Astrocyte (in vitro differentiated cells and primary cell): ENCODE measurements at regions not wholly inside any gene's neighbourhood (a gene's known extent, or its start where the extent isn't known, plus 50 kb on each side); places are given as distances from the start of the nearest gene placed in this dataset.

Experiments
- EZH2 ChIP-seq: IDR thresholded peaks from 2 replicates; pipeline ENCODE4 v1.6.1; 2012; ENCODE audit warnings: mild to moderate bottlenecking, low read length, inconsistent platforms; ENCODE audit not compliant: insufficient read depth
- TF ChIP-seq, protein P1 (sequence below): IDR thresholded peaks from 2 replicates; pipeline ENCODE4 v1.5.1; 2011; ENCODE audit warnings: low read depth, mild to moderate bottlenecking, inconsistent platforms, low read length, moderate library complexity; ENCODE audit not compliant: insufficient read depth

DNA sequence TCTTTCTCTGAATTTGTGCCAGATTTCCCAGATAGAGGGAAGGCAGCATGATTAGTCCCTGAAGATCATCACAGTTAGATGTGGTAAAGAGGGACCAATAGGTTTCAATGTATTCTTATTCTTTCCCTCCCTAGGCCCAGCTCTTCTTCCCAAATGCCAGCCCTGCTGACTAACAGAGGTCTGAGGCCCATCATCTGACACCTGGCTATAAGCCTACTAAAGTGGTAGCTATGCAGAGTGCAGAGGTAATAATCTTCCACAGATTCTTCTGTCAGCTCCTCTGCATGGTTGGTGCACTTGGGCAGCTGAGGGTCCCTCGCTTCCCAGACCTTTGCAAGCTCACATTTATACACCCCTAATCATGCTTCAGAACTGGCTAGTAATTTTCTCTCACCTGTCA is 63.7 kb upstream of the PZP start:
- TF ChIP-seq, protein P1, sequence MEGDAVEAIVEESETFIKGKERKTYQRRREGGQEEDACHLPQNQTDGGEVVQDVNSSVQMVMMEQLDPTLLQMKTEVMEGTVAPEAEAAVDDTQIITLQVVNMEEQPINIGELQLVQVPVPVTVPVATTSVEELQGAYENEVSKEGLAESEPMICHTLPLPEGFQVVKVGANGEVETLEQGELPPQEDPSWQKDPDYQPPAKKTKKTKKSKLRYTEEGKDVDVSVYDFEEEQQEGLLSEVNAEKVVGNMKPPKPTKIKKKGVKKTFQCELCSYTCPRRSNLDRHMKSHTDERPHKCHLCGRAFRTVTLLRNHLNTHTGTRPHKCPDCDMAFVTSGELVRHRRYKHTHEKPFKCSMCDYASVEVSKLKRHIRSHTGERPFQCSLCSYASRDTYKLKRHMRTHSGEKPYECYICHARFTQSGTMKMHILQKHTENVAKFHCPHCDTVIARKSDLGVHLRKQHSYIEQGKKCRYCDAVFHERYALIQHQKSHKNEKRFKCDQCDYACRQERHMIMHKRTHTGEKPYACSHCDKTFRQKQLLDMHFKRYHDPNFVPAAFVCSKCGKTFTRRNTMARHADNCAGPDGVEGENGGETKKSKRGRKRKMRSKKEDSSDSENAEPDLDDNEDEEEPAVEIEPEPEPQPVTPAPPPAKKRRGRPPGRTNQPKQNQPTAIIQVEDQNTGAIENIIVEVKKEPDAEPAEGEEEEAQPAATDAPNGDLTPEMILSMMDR: no peak
- TF ChIP-seq EZH2: no peak
